Trophoblast cell (in vitro differentiated cells and primary cell): ENCODE measurements at regions not wholly inside any gene's neighbourhood (a gene's known extent, or its start where the extent isn't known, plus 50 kb on each side); places are given as distances from the start of the nearest gene placed in this dataset.

ENCODE experiments used
- DNase-seq, 2 donors: peaks; one replicate each; pipeline ENCODE4 v3.0.0-alpha.2; 2016
- H2AFZ ChIP-seq: 2 replicates; pipeline ENCODE4 v1.6.1; 2013; ENCODE audit warnings: low read length, moderate library complexity, mild to moderate bottlenecking; ENCODE audit not compliant: insufficient read depth, poor library complexity
- H2AK5ac ChIP-seq: 2 replicates; pipeline ENCODE4 v1.6.1; 2013; ENCODE audit warnings: mild to moderate bottlenecking, low read length
- H2BK120ac ChIP-seq: 2 replicates; pipeline ENCODE4 v1.6.1; 2013; ENCODE audit warnings: low read length, mild to moderate bottlenecking, moderate library complexity; ENCODE audit not compliant: insufficient read depth, poor library complexity
- H2BK12ac ChIP-seq: 2 replicates; pipeline ENCODE4 v1.6.1; 2013; ENCODE audit warnings: mild to moderate bottlenecking, low read length, moderate library complexity
- H2BK5ac ChIP-seq: 2 replicates; pipeline ENCODE4 v1.6.1; 2013; ENCODE audit warnings: low read length, low read depth, moderate library complexity, mild to moderate bottlenecking; ENCODE audit not compliant: poor library complexity
- H3K14ac ChIP-seq: 2 replicates; pipeline ENCODE4 v1.6.1; 2013; ENCODE audit warnings: mild to moderate bottlenecking, low read length
- H3K18ac ChIP-seq: 2 replicates; pipeline ENCODE4 v1.6.1; 2013; ENCODE audit warnings: mild to moderate bottlenecking, low read length
- H3K23ac ChIP-seq: 2 replicates; pipeline ENCODE4 v1.6.1; 2013; ENCODE audit warnings: low read length
- H3K27ac ChIP-seq: 2 replicates; pipeline ENCODE4 v1.5.1; 2013; ENCODE audit warnings: low read depth, mild to moderate bottlenecking, inconsistent platforms, low read length, moderate library complexity
- H3K27me3 ChIP-seq: 2 replicates; pipeline ENCODE4 v1.6.1; 2013; ENCODE audit warnings: inconsistent platforms, mild to moderate bottlenecking, low read length, moderate library complexity; ENCODE audit not compliant: insufficient read depth
- H3K36me3 ChIP-seq, 2 experiments: 1 replicate in 1 of 2; 2 replicates in 1 of 2; pipeline ENCODE4 v1.6.1; 2013; ENCODE audit warnings: low read length in 2 of 2, mild to moderate bottlenecking in 2 of 2, moderate library complexity in 1 of 2; ENCODE audit not compliant: insufficient read depth in 2 of 2, control insufficient read depth in 1 of 2
- H3K4ac ChIP-seq: 2 replicates; pipeline ENCODE4 v1.6.1; 2013; ENCODE audit warnings: low read depth, mild to moderate bottlenecking, low read length, moderate library complexity
- H3K4me1 ChIP-seq, 2 experiments: 1 replicate in 1 of 2; 2 replicates in 1 of 2; pipeline ENCODE4 v1.6.1; 2013; ENCODE audit warnings: low read length in 2 of 2, mild to moderate bottlenecking in 2 of 2, moderate library complexity in 1 of 2; ENCODE audit not compliant: insufficient read depth in 2 of 2, control insufficient read depth in 1 of 2
- H3K4me2 ChIP-seq: 2 replicates; pipeline ENCODE4 v1.6.1; 2013; ENCODE audit warnings: inconsistent platforms, mild to moderate bottlenecking, low read length, moderate library complexity
- H3K4me3 ChIP-seq: 2 replicates; pipeline ENCODE4 v1.5.1; 2013; ENCODE audit warnings: mild to moderate bottlenecking, low read depth, low read length, inconsistent platforms
- H3K79me1 ChIP-seq: one replicate; pipeline ENCODE4 v1.6.1; 2013; ENCODE audit warnings: low read length
- H3K79me2 ChIP-seq: 2 replicates; pipeline ENCODE4 v1.6.1; 2013; ENCODE audit warnings: low read length, mild to moderate bottlenecking; ENCODE audit not compliant: control insufficient read depth, insufficient read depth, poor library complexity
- H3K9ac ChIP-seq: 2 replicates; pipeline ENCODE4 v1.6.1; 2013; ENCODE audit warnings: mild to moderate bottlenecking, low read length
- H3K9me3 ChIP-seq: 2 replicates; pipeline ENCODE4 v1.6.1; 2013; ENCODE audit warnings: low read depth, mild to moderate bottlenecking, control low read depth, inconsistent platforms, low read length; ENCODE audit not compliant: insufficient read depth
- H4K12ac ChIP-seq: 2 replicates; pipeline ENCODE4 v1.6.1; 2013; ENCODE audit warnings: low read depth, mild to moderate bottlenecking, low read length, moderate library complexity
- H4K8ac ChIP-seq: 2 replicates; pipeline ENCODE4 v1.6.1; 2013; ENCODE audit warnings: low read depth, mild to moderate bottlenecking, low read length, moderate library complexity
- H4K91ac ChIP-seq: one replicate; pipeline ENCODE4 v1.6.1; 2013; ENCODE audit warnings: low read depth, mild to moderate bottlenecking, low read length, moderate library complexity
- WGBS: extraction: QIAGEN DNeasy Blood & Tissue Kit; methylation state at CpG from one replicate; pipeline ENCODE4 v1.1.7; 2013; ENCODE audit warnings: missing lambda C conversion rate; ENCODE audit not compliant: insufficient read length, insufficient coverage; ENCODE audit errors: extremely low coverage; 5-methylcytosine and 5-hydroxymethylcytosine counted together

DNA sequence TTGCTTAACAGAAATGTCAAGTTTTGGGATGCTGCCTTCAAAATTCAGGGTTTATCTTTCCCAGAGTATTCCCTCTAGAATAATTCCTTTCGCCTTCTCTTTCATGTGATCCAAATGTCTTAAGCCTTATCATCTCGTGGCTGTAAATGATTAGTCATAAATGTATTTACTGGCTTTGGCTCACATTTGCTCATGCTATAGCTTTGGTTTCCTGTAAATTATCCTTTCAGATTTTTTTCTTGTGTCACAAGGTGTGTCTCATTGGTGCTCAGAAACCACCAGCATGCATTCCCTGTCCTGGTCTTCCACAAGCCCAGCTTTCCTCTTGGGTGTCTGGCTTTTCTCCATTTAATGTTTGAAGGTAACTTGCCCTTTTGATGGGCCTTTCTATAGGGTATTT is 692.7 kb upstream of the ALCAM start:
- Histone ChIP-seq H3K79me1 (no peaks in the 10 kb centered on the region), H2BK5ac (no peak overlapping the region), H3K4me1 (no peaks in the 10 kb centered on the region), H2AK5ac (no peak overlapping the region), H3K27ac (no peak overlapping the region), H3K4me2 (no peak overlapping the region), H3K14ac (no peak overlapping the region), H3K36me3 (no peaks in the 10 kb centered on the region), H3K79me2 (no peaks in the 10 kb centered on the region), H2BK12ac (no peak overlapping the region), H3K4ac (no peak overlapping the region), H3K18ac (no peak overlapping the region), H3K27me3 (no peaks in the 10 kb centered on the region), H3K9ac (no peak overlapping the region), H4K91ac (no peak overlapping the region), H3K9me3 (no peaks in the 10 kb centered on the region), H2BK120ac (no peak overlapping the region), H4K12ac (no peak overlapping the region), H3K23ac (no peak overlapping the region), H2AFZ (no peak overlapping the region), H3K4me3 (no peak overlapping the region), H4K8ac (no peak overlapping the region)
- DNase-seq, result no peak
- no CpG with 5 or more reads among the region's 2 CpGs for WGBS

- Histone ChIP-seq H3K4ac (no peak overlapping the region), H4K8ac (no peak overlapping the region), H3K27me3 (no peaks in the 10 kb centered on the region), H3K14ac (no peak overlapping the region), H3K4me1 (no peaks in the 10 kb centered on the region), H3K4me3 (no peak overlapping the region), H3K23ac (no peak overlapping the region), H3K9ac (no peak overlapping the region), H3K9me3 (no peaks in the 10 kb centered on the region), H3K79me1 (no peaks in the 10 kb centered on the region), H2BK12ac (no peak overlapping the region), H2BK5ac (no peak overlapping the region), H2AFZ (no peak overlapping the region), H3K36me3 (no peaks in the 10 kb centered on the region), H3K4me2 (no peak overlapping the region), H2AK5ac (no peak overlapping the region), H3K18ac (no peak overlapping the region), H4K12ac (no peak overlapping the region), H2BK120ac (no peak overlapping the region), H3K27ac (no peak overlapping the region), H3K79me2 (no peaks in the 10 kb centered on the region), H4K91ac (no peak overlapping the region)
- WGBS, result no CpG with 5 or more reads among the region's 3 CpGs
- no peak for DNase-seq
Observed at GRCh38 chr3:104676241-104676640, 690.5 kb upstream of the ALCAM start.

- no peak overlapping the region for H3K4me2 ChIP-seq
- no peaks in the 10 kb centered on the region for H3K36me3 ChIP-seq
- no peak overlapping the region for H3K14ac ChIP-seq
- H3K4ac ChIP-seq, result no peak overlapping the region
- no peak overlapping the region for H3K4me3 ChIP-seq
- H2BK120ac ChIP-seq, result no peak overlapping the region
- H3K27me3 ChIP-seq, result no peaks in the 10 kb centered on the region
- no peak overlapping the region for H4K91ac ChIP-seq
- H3K27ac ChIP-seq, result no peak overlapping the region
- H2BK12ac ChIP-seq, result no peak overlapping the region
- no peaks in the 10 kb centered on the region for H3K79me1 ChIP-seq
- H2AK5ac ChIP-seq, result no peak overlapping the region
- H2BK5ac ChIP-seq, result no peak overlapping the region
- H3K23ac ChIP-seq, result no peak overlapping the region
- no peak overlapping the region for H4K8ac ChIP-seq
- DNase-seq, result no peak
- no peak overlapping the region for H4K12ac ChIP-seq
- no CpG with 5 or more reads among the region's 4 CpGs for WGBS
- no peak overlapping the region for H3K9ac ChIP-seq
- H2AFZ ChIP-seq, result no peak overlapping the region
- no peaks in the 10 kb centered on the region for H3K9me3 ChIP-seq
- no peaks in the 10 kb centered on the region for H3K4me1 ChIP-seq
- H3K79me2 ChIP-seq, result no peaks in the 10 kb centered on the region
- H3K18ac ChIP-seq, result no peak overlapping the region
Observed at GRCh38 chr3:104677932-104678331, 688.8 kb upstream of the ALCAM start.

- Histone ChIP-seq H3K4ac (no peak overlapping the region), H2BK12ac (no peak overlapping the region), H3K4me2 (no peak overlapping the region), H3K4me3 (no peak overlapping the region), H3K9me3 (no peaks in the 10 kb centered on the region), H4K12ac (no peak overlapping the region), H4K8ac (no peak overlapping the region), H3K14ac (no peak overlapping the region), H2BK120ac (no peak overlapping the region), H3K79me1 (no peaks in the 10 kb centered on the region), H2BK5ac (no peak overlapping the region), H3K18ac (no peak overlapping the region), H3K23ac (no peak overlapping the region), H2AK5ac (no peak overlapping the region), H3K27ac (no peak overlapping the region), H2AFZ (no peak overlapping the region), H3K27me3 (no peaks in the 10 kb centered on the region), H3K36me3 (no peaks in the 10 kb centered on the region), H4K91ac (no peak overlapping the region), H3K4me1 (no peaks in the 10 kb centered on the region), H3K9ac (no peak overlapping the region), H3K79me2 (no peaks in the 10 kb centered on the region)
- DNase-seq, result no peak
Observed at GRCh38 chr3:104685492-104685891, 681.2 kb upstream of the ALCAM start.

- H2BK12ac ChIP-seq, result no peak overlapping the region
- no peaks in the 10 kb centered on the region for H3K27me3 ChIP-seq
- H3K9ac ChIP-seq, result no peak overlapping the region
- H3K18ac ChIP-seq, result no peak overlapping the region
- H2BK120ac ChIP-seq, result no peak overlapping the region
- no peaks in the 10 kb centered on the region for H3K4me1 ChIP-seq
- H3K4me2 ChIP-seq, result no peak overlapping the region
- no peak overlapping the region for H3K27ac ChIP-seq
- no peak overlapping the region for H3K23ac ChIP-seq
- H3K14ac ChIP-seq, result no peak overlapping the region
- H2AFZ ChIP-seq, result no peak overlapping the region
- no peak overlapping the region for H2AK5ac ChIP-seq
- H3K9me3 ChIP-seq, result no peaks in the 10 kb centered on the region
- H4K91ac ChIP-seq, result no peak overlapping the region
- no peak overlapping the region for H2BK5ac ChIP-seq
- no peak overlapping the region for H4K8ac ChIP-seq
- H3K36me3 ChIP-seq, result no peaks in the 10 kb centered on the region
- no peak overlapping the region for H4K12ac ChIP-seq
- no CpG with 5 or more reads among the region's 11 CpGs for WGBS
- DNase-seq, result no peak
- H3K4me3 ChIP-seq, result no peak overlapping the region
- H3K79me1 ChIP-seq, result no peaks in the 10 kb centered on the region
- H3K79me2 ChIP-seq, result no peaks in the 10 kb centered on the region
- no peak overlapping the region for H3K4ac ChIP-seq
Observed at GRCh38 chr3:104687362-104687761, 679.3 kb upstream of the ALCAM start.
